Thymus (tissue), 11 donors: ENCODE measurements at regions not wholly inside any gene's neighbourhood (a gene's known extent, or its start where the extent isn't known, plus 50 kb on each side); places are given as distances from the start of the nearest gene placed in this dataset.

Experiments
- DNase-seq, 9 donors: peaks; one replicate each; pipeline ENCODE4 v3.0.0-alpha.2; 2013; ENCODE audit warnings: low spot score in 9 of 9, low read depth in 6 of 9, missing footprints in 1 of 9
- H3K27ac ChIP-seq, 2 donors: one replicate each; pipeline ENCODE4 v1.5.1; 2013; ENCODE audit warnings: control low read depth in 1 of 2, low read depth in 1 of 2, low read length in 1 of 2, mild to moderate bottlenecking in 1 of 2, moderate library complexity in 1 of 2
- H3K27me3 ChIP-seq, 2 donors: one replicate each; pipeline ENCODE4 v1.5.1; 2013; ENCODE audit warnings: low read length in 1 of 2; ENCODE audit not compliant: control insufficient read depth in 2 of 2, insufficient read depth in 1 of 2
- H3K36me3 ChIP-seq, 2 donors: one replicate each; pipeline ENCODE4 v1.5.1; 2013; ENCODE audit warnings: low read length in 1 of 2, mild to moderate bottlenecking in 1 of 2, moderate library complexity in 1 of 2; ENCODE audit not compliant: control insufficient read depth in 2 of 2, insufficient read depth in 2 of 2
- H3K4me1 ChIP-seq, 2 donors: one replicate each; pipeline ENCODE4 v1.5.1; 2013; ENCODE audit warnings: low read length in 2 of 2; ENCODE audit not compliant: control insufficient read depth in 2 of 2, insufficient read depth in 2 of 2
- H3K4me3 ChIP-seq, 2 donors: one replicate each; pipeline ENCODE4 v1.5.1; 2013; ENCODE audit warnings: low read length in 2 of 2, control low read depth in 1 of 2, mild to moderate bottlenecking in 1 of 2
- H3K9me3 ChIP-seq, 2 donors: one replicate each; pipeline ENCODE4 v1.5.1; 2013; ENCODE audit warnings: low read length in 1 of 2, mild to moderate bottlenecking in 1 of 2; ENCODE audit not compliant: control insufficient read depth in 2 of 2, insufficient read depth in 1 of 2
- WGBS: extraction: QIAGEN DNeasy Blood & Tissue Kit; methylation state at CpG from one replicate; pipeline ENCODE4 v1.1.7; 2013; 5-methylcytosine and 5-hydroxymethylcytosine counted together
- donor health status: healthy.

- DNase-seq = no peak
- no peaks in the 10 kb centered on the region for H3K27me3 ChIP-seq
- no peaks in the 10 kb centered on the region for H3K9me3 ChIP-seq
- H3K27ac ChIP-seq = no peak overlapping the region
- H3K36me3 ChIP-seq = no peaks in the 10 kb centered on the region
- no peaks in the 10 kb centered on the region for H3K4me1 ChIP-seq
- H3K4me3 ChIP-seq = no peak overlapping the region
These were observed 552.9 kb downstream of the TDRD15 start for GRCh38 chr2:21676676-21677075.

GRCh38 chr2:21683838-21684237 lies 560.1 kb downstream of the TDRD15 start:
- DNase-seq = no peak
- H3K4me1 ChIP-seq = no peaks in the 10 kb centered on the region
- H3K4me3 ChIP-seq = no peak overlapping the region
- 91% methylated on average over 2 of the region's 2 CpGs for WGBS
- H3K27ac ChIP-seq = no peak overlapping the region
- no peaks in the 10 kb centered on the region for H3K27me3 ChIP-seq
- no peaks in the 10 kb centered on the region for H3K36me3 ChIP-seq
- H3K9me3 ChIP-seq = no peaks in the 10 kb centered on the region

GRCh38 chr2:21687589-21687988 lies 563.8 kb downstream of the TDRD15 start:
- DNase-seq = no peak
- Histone ChIP-seq H3K4me3 (no peak overlapping the region), H3K9me3 (no peaks in the 10 kb centered on the region), H3K27ac (no peak overlapping the region), H3K4me1 (no peaks in the 10 kb centered on the region), H3K36me3 (no peaks in the 10 kb centered on the region), H3K27me3 (no peaks in the 10 kb centered on the region)
- 96% methylated on average over 2 of the region's 2 CpGs for WGBS

- no peaks in the 10 kb centered on the region for H3K27me3 ChIP-seq
- no peak overlapping the region for H3K27ac ChIP-seq
- no peaks in the 10 kb centered on the region for H3K9me3 ChIP-seq
- no peak overlapping the region for H3K4me3 ChIP-seq
- no peak for DNase-seq
- no peaks in the 10 kb centered on the region for H3K4me1 ChIP-seq
- H3K36me3 ChIP-seq = no peaks in the 10 kb centered on the region
These were observed 566.2 kb downstream of the TDRD15 start for GRCh38 chr2:21690005-21690404.

DNA sequence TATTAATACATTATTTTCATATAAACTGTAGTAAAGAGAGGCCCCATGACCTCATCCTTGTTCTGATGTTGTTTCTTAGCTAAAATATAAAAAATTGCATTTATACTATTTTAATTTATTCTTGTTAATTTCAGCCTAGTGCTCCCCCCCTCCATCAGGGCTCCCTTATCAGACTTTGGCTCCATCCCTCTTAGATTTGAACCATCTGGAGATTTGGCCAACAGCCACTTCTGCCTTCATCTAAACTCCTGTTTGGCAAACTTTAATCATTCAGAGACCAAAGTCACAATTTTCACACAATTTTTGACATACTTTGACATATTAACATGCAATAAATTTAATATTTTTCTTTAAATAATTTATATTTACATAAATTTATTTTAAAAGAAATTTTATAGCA lies 569.3 kb downstream of the TDRD15 start:
- Histone ChIP-seq H3K36me3 (no peaks in the 10 kb centered on the region), H3K4me3 (no peak overlapping the region), H3K9me3 (no peaks in the 10 kb centered on the region), H3K27me3 (no peaks in the 10 kb centered on the region), H3K27ac (no peak overlapping the region), H3K4me1 (no peaks in the 10 kb centered on the region)
- no peak for DNase-seq

- no peaks in the 10 kb centered on the region for H3K9me3 ChIP-seq
- H3K4me1 ChIP-seq = no peaks in the 10 kb centered on the region
- no peak overlapping the region for H3K27ac ChIP-seq
- no peaks in the 10 kb centered on the region for H3K27me3 ChIP-seq
- no peak for DNase-seq
- H3K36me3 ChIP-seq = no peaks in the 10 kb centered on the region
- 89% methylated on average over 3 of the region's 3 CpGs for whole genome bisulfite sequencing
- H3K4me3 ChIP-seq = no peak overlapping the region
These were observed 570.5 kb downstream of the TDRD15 start for GRCh38 chr2:21694079-21694878.

- Histone ChIP-seq H3K27me3 (no peaks in the 10 kb centered on the region), H3K4me1 (no peaks in the 10 kb centered on the region), H3K9me3 (no peaks in the 10 kb centered on the region), H3K27ac (no peak overlapping the region), H3K4me3 (no peak overlapping the region), H3K36me3 (no peaks in the 10 kb centered on the region)
- DNase-seq = no peak
- WGBS = 89% methylated on average over 4 of the region's 4 CpGs
These were observed 573.1 kb downstream of the TDRD15 start for GRCh38 chr2:21696900-21697299.

DNA sequence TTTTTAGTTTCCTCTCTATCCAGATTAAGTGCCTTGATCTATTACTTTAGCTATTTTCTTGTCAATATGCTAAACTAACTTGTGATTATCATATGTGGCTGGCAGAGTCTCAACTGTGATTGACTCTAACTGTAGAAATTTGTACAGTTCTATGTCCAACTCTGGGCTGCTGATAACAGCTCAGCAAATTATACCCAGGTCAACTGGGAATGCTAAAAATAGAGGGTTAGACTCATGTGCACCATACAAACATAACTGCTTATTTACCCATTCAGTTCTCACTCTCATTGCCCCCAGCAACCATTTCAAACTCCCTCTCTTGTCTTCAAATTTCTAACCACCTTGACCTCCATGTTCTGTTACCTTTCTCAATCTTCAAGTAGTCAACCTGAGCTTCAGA lies 576.9 kb downstream of the TDRD15 start:
- no peak for DNase-seq
- Histone ChIP-seq H3K27ac (no peak overlapping the region), H3K27me3 (no peaks in the 10 kb centered on the region), H3K9me3 (no peaks in the 10 kb centered on the region), H3K4me1 (no peaks in the 10 kb centered on the region), H3K4me3 (no peak overlapping the region), H3K36me3 (no peaks in the 10 kb centered on the region)

DNA sequence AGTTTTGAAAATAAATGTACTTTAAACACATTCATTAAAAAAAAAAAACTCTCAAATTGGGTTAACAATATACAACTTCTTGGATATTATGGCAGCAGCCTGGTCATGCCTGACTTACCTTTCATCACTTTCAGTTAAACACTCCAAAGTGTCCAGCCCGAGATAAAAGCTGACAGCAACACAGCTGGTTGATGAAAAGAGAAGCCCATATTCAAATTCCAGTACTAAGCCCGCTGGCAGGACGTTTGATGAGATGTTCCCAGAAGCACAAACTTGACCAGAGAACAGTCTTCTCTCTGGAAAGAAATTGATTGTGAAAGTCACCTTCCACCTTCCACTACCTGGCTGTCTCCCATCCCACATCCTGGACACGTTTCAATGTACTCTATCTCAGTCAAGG lies 586.3 kb downstream of the TDRD15 start:
- no peaks in the 10 kb centered on the region for H3K36me3 ChIP-seq
- no peak overlapping the region for H3K27ac ChIP-seq
- no peak overlapping the region for H3K4me3 ChIP-seq
- no peaks in the 10 kb centered on the region for H3K27me3 ChIP-seq
- DNase-seq = no peak
- WGBS = 82% methylated on average over 4 of the region's 4 CpGs
- H3K4me1 ChIP-seq = no peaks in the 10 kb centered on the region
- H3K9me3 ChIP-seq = no peaks in the 10 kb centered on the region

DNA sequence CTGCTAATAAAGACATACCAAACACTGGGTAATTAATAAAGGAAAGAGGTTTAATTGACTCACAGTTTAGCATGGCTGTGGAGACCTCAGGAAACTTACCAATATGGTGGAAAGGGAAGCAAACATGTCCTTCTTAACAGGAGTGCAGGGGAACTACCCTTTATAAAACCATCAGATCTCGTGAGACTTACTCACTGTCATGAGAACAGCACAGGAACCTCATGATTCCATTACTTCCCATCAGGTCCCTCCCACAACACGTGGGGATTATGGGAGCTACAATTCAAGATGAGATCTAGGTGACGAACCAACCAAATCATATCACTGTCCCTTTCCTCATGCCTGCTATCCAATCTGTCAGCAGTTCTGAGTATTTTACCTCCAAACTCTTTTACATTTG lies 586.7 kb downstream of the TDRD15 start:
- Histone ChIP-seq H3K4me3 (no peak overlapping the region), H3K9me3 (no peaks in the 10 kb centered on the region), H3K27ac (no peak overlapping the region), H3K36me3 (no peaks in the 10 kb centered on the region), H3K4me1 (no peaks in the 10 kb centered on the region), H3K27me3 (no peaks in the 10 kb centered on the region)
- 77% methylated on average over 3 of the region's 3 CpGs for WGBS
- no peak for DNase-seq
